ENCODE measurements at regions not wholly inside any gene's neighbourhood (a gene's known extent, or its start where the extent isn't known, plus 50 kb on each side); places are given as distances from the start of the nearest gene placed in this dataset.

DNA sequence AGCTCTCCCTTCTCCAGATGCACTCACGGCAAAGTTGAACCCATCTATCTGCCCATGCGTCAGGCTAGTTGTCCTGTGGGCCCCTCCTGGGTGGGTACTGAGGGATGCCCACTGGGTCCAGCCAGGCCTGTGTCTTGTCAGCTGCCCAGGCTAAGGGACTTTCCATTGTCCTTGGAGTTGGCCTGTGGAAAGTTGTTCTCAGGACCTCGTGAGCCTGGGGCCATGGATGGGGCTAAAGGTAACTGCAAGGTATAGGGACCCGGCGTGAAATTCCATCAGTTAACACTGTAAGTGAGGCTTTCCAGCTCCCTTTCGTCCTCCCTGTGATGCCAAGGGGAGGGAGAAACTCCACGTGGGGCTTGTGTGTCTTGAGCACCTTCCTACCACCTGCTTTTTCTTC lies 126.5 kb downstream of the CEBPB start:
- TF ChIP-seq POLR2A (IDR thresholded peaks at IDR 0.05) = no peak
- TF ChIP-seq, protein P1, sequence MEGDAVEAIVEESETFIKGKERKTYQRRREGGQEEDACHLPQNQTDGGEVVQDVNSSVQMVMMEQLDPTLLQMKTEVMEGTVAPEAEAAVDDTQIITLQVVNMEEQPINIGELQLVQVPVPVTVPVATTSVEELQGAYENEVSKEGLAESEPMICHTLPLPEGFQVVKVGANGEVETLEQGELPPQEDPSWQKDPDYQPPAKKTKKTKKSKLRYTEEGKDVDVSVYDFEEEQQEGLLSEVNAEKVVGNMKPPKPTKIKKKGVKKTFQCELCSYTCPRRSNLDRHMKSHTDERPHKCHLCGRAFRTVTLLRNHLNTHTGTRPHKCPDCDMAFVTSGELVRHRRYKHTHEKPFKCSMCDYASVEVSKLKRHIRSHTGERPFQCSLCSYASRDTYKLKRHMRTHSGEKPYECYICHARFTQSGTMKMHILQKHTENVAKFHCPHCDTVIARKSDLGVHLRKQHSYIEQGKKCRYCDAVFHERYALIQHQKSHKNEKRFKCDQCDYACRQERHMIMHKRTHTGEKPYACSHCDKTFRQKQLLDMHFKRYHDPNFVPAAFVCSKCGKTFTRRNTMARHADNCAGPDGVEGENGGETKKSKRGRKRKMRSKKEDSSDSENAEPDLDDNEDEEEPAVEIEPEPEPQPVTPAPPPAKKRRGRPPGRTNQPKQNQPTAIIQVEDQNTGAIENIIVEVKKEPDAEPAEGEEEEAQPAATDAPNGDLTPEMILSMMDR (IDR thresholded peaks at IDR 0.05 in 4 of 5, conservative IDR thresholded peaks at IDR 0.05 in 1 of 5) = no peak

Data from gastrocnemius medialis (tissue), 4 donors.